ENCODE measurements at regions not wholly inside any gene's neighbourhood (a gene's known extent, or its start where the extent isn't known, plus 50 kb on each side); places are given as distances from the start of the nearest gene placed in this dataset.
A peak's percentile ranks its signal among the peaks of the same experiment; 100 is the strongest.
"Not testable (repeated sequence)": the region's sequence is repeated elsewhere in the genome, so short reads cannot be mapped to it uniquely, and the experiment has no call there.

GRCh38 chr3:115293321-115293720 lies 146.2 kb upstream of the ZBTB20 start:
- Histone ChIP-seq H3K36me3 (no peaks in the 10 kb centered on the region), H3K27ac (peak overlapping the region in 3 of 4 donors; percentile 26 to 65 (median 49)), H3K4me3 (no peak overlapping the region), H3K27me3 (no peaks in the 10 kb centered on the region), H3K9me3 (no peaks in the 10 kb centered on the region), H3K4me1 (peaks cover 6 to 13% of the 10 kb centered on the region in 2 donors)
- intact Hi-C loops (cut with DNase I; ENCODE audit: low total_unique reads): no loop called here
- in situ Hi-C loops (cut with MboI; ENCODE audit: low sequenced_read_pairs in 4 of 4): no loop called here
- TF ChIP-seq POLR2A (IDR thresholded peaks at IDR 0.05) (no peak), CTCF (IDR thresholded peaks at IDR 0.05 in 4 of 5, conservative IDR thresholded peaks at IDR 0.05 in 1 of 5) (no peak)
- no peak for DNase-seq
- peak; percentile 70 to 72 for ATAC-seq

GRCh38 chr3:115301364-115301860 lies 154.3 kb upstream of the ZBTB20 start:
- no peak for ATAC-seq
- TF ChIP-seq CTCF (IDR thresholded peaks at IDR 0.05 in 4 of 5, conservative IDR thresholded peaks at IDR 0.05 in 1 of 5) (no peak), POLR2A (IDR thresholded peaks at IDR 0.05) (no peak)
- intact Hi-C loops (cut with DNase I; ENCODE audit: low total_unique reads) (no loop called here), in situ Hi-C loops (cut with MboI; ENCODE audit: low sequenced_read_pairs in 4 of 4) (no loop called here)
- Histone ChIP-seq H3K27me3 (no peaks in the 10 kb centered on the region), H3K4me3 (no peak overlapping the region), H3K36me3 (no peaks in the 10 kb centered on the region), H3K9me3 (no peaks in the 10 kb centered on the region), H3K27ac (no peak overlapping the region), H3K4me1 (no peaks in the 10 kb centered on the region)
- no peak for DNase-seq

GRCh38 chr3:115317953-115318352 lies 170.9 kb upstream of the ZBTB20 start:
- H3K9me3 ChIP-seq; H3K36me3 ChIP-seq; ATAC-seq; H3K4me1 ChIP-seq; H3K27me3 ChIP-seq; H3K4me3 ChIP-seq; in situ Hi-C loops (cut with MboI; ENCODE audit: low sequenced_read_pairs in 4 of 4); DNase-seq; intact Hi-C loops (cut with DNase I; ENCODE audit: low total_unique reads); H3K27ac ChIP-seq: not testable (repeated sequence)

- DNase-seq: no peak
- ATAC-seq: no peak
- Histone ChIP-seq H3K27ac (no peak overlapping the region), H3K36me3 (no peaks in the 10 kb centered on the region), H3K27me3 (no peaks in the 10 kb centered on the region), H3K4me1 (no peaks in the 10 kb centered on the region), H3K4me3 (no peak overlapping the region), H3K9me3 (no peaks in the 10 kb centered on the region)
- in situ Hi-C loops (cut with MboI; ENCODE audit: low sequenced_read_pairs in 4 of 4): no loop called here
- no peak for TF ChIP-seq POLR2A (IDR thresholded peaks at IDR 0.05)
- TF ChIP-seq CTCF (IDR thresholded peaks at IDR 0.05 in 4 of 5, conservative IDR thresholded peaks at IDR 0.05 in 1 of 5): no peak
- intact Hi-C loops (cut with DNase I; ENCODE audit: low total_unique reads): no loop called here
Measured at GRCh38 chr3:115321400-115321805, 174.3 kb upstream of the ZBTB20 start.

- Histone ChIP-seq H3K27me3 (no peaks in the 10 kb centered on the region), H3K4me3 (no peak overlapping the region), H3K9me3 (no peaks in the 10 kb centered on the region), H3K4me1 (no peaks in the 10 kb centered on the region), H3K36me3 (no peaks in the 10 kb centered on the region), H3K27ac (no peak overlapping the region)
- no peak for ATAC-seq
- in situ Hi-C loops (cut with MboI; ENCODE audit: low sequenced_read_pairs in 4 of 4): no loop called here
- TF ChIP-seq CTCF (IDR thresholded peaks at IDR 0.05 in 4 of 5, conservative IDR thresholded peaks at IDR 0.05 in 1 of 5) (no peak), POLR2A (IDR thresholded peaks at IDR 0.05) (no peak)
- intact Hi-C loops (cut with DNase I; ENCODE audit: low total_unique reads): no loop called here
- no peak for DNase-seq
Measured at GRCh38 chr3:115322901-115323300, 175.8 kb upstream of the ZBTB20 start.
